ENCODE measurements at regions not wholly inside any gene's neighbourhood (a gene's known extent, or its start where the extent isn't known, plus 50 kb on each side); places are given as distances from the start of the nearest gene placed in this dataset.

DNA sequence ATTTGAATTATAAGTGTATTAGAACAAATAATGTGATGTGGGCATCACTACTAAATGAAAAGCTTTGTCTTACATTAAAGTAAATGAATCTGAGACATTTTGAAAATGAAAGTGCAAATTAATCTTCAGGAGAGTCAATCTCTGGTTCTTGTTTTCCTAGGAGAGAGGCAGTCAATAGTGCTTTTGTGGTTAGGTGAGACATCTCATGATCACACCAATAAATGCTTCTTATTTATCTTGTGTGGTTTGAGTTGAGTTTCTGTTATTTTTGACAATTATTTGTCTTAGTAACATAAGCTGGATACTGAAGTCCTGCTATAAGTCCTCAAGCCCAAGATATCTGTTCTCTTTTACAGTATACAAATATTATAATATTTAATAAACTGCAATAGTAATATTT, 1378.0 kb upstream of the PCDH9 start:
- H3K4me1 ChIP-seq, result no peaks in the 10 kb centered on the region
- POLR2A ChIA-PET, result no interaction called here
- H3K9me3 ChIP-seq, result no peaks in the 10 kb centered on the region
- H3K4me3 ChIP-seq, result no peak overlapping the region
- DNase-seq (ENCODE audit: low read depth in 1 of 2, low spot score in 1 of 2), result no peak
- CTCF ChIA-PET, result no interaction called here
- FAIRE-seq, result no peak
- no peak overlapping the region for H3K27ac ChIP-seq
- no peak for TF ChIP-seq RARB (CRISPR knock-in tag; IDR thresholded peaks at IDR 0.05)
- no peak for TF ChIP-seq MAFK (IDR thresholded peaks at IDR 0.05; ENCODE audit: partially characterized antibody)
- no peak for TF ChIP-seq HEYL (CRISPR knock-in tag; IDR thresholded peaks at IDR 0.05)
- no peak for TF ChIP-seq HOXB13 (CRISPR knock-in tag; IDR thresholded peaks at IDR 0.05; ENCODE audit: low read depth)
- TF ChIP-seq, protein P1, sequence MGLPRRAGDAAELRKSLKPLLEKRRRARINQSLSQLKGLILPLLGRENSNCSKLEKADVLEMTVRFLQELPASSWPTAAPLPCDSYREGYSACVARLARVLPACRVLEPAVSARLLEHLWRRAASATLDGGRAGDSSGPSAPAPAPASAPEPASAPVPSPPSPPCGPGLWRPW (IDR thresholded peaks at IDR 0.05), result no peak
- no peak for TF ChIP-seq MAZ (IDR thresholded peaks at IDR 0.05; ENCODE audit: borderline replicate concordance, low read depth, low read length)
- no peak for TF ChIP-seq KDM5A (IDR thresholded peaks at IDR 0.05)
- TF ChIP-seq RAD21 (conservative IDR thresholded peaks at IDR 0.05 in 1 of 2, IDR thresholded peaks at IDR 0.05 in 1 of 2), result no peak
- TF ChIP-seq MYC (IDR thresholded peaks at IDR 0.05; ENCODE audit: borderline replicate concordance, low read length), result no peak
- TF ChIP-seq ZNF302 (CRISPR knock-in tag; IDR thresholded peaks at IDR 0.05), result no peak
- TF ChIP-seq, protein P2, sequence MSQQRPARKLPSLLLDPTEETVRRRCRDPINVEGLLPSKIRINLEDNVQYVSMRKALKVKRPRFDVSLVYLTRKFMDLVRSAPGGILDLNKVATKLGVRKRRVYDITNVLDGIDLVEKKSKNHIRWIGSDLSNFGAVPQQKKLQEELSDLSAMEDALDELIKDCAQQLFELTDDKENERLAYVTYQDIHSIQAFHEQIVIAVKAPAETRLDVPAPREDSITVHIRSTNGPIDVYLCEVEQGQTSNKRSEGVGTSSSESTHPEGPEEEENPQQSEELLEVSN (IDR thresholded peaks at IDR 0.05; ENCODE audit: borderline replicate concordance, low read depth), result no peak
- no peak for TF ChIP-seq HDAC2 (IDR thresholded peaks at IDR 0.05)
- TF ChIP-seq ESRRA (IDR thresholded peaks at IDR 0.05; ENCODE audit: borderline replicate concordance, low read length), result no peak
- no peak for ATAC-seq
- H3K4me2 ChIP-seq, result no peak overlapping the region

DNA sequence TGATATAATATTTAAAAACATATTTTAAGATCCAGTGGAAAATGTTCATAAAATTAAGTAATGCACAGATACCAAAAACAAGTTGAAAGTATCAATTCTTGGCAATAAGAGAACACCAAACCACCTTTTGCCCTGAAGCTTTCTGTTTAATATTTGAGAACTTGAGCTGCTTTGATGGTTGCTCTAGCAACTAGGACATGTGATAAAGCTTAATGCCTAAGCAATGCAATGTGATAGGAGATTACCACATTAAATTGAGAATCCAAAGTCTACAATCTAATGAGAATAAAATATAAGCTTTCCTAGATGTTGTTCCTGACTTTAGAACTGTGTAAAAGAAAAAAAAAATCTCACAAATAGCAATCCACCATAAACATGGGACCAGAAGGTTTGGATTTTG, 1367.5 kb upstream of the PCDH9 start:
- FAIRE-seq (no peak), ATAC-seq (no peak), DNase-seq (ENCODE audit: low read depth in 1 of 2, low spot score in 1 of 2) (no peak)
- H3K4me1 ChIP-seq, result no peaks in the 10 kb centered on the region
- CTCF ChIA-PET, result no interaction called here
- H3K9me3 ChIP-seq, result no peaks in the 10 kb centered on the region
- TF ChIP-seq CHD4 (IDR thresholded peaks at IDR 0.05; ENCODE audit: borderline replicate concordance) (no peak), POLR2AphosphoS2 (conservative IDR thresholded peaks at IDR 0.05; ENCODE audit: low read length) (no peak), RNF2 (IDR thresholded peaks at IDR 0.05; ENCODE audit: borderline replicate concordance, low read depth) (no peak)
- TF ChIP-seq, protein P3, sequence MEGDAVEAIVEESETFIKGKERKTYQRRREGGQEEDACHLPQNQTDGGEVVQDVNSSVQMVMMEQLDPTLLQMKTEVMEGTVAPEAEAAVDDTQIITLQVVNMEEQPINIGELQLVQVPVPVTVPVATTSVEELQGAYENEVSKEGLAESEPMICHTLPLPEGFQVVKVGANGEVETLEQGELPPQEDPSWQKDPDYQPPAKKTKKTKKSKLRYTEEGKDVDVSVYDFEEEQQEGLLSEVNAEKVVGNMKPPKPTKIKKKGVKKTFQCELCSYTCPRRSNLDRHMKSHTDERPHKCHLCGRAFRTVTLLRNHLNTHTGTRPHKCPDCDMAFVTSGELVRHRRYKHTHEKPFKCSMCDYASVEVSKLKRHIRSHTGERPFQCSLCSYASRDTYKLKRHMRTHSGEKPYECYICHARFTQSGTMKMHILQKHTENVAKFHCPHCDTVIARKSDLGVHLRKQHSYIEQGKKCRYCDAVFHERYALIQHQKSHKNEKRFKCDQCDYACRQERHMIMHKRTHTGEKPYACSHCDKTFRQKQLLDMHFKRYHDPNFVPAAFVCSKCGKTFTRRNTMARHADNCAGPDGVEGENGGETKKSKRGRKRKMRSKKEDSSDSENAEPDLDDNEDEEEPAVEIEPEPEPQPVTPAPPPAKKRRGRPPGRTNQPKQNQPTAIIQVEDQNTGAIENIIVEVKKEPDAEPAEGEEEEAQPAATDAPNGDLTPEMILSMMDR (IDR thresholded peaks at IDR 0.05), result no peak
- TF ChIP-seq, protein P4, sequence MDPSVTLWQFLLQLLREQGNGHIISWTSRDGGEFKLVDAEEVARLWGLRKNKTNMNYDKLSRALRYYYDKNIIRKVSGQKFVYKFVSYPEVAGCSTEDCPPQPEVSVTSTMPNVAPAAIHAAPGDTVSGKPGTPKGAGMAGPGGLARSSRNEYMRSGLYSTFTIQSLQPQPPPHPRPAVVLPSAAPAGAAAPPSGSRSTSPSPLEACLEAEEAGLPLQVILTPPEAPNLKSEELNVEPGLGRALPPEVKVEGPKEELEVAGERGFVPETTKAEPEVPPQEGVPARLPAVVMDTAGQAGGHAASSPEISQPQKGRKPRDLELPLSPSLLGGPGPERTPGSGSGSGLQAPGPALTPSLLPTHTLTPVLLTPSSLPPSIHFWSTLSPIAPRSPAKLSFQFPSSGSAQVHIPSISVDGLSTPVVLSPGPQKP (IDR thresholded peaks at IDR 0.05; ENCODE audit: low read depth, low read length), result no peak
- H3K27ac ChIP-seq, result no peak overlapping the region
- no peak overlapping the region for H3K4me2 ChIP-seq
- POLR2A ChIA-PET, result no interaction called here
- H3K4me3 ChIP-seq, result no peak overlapping the region

DNA sequence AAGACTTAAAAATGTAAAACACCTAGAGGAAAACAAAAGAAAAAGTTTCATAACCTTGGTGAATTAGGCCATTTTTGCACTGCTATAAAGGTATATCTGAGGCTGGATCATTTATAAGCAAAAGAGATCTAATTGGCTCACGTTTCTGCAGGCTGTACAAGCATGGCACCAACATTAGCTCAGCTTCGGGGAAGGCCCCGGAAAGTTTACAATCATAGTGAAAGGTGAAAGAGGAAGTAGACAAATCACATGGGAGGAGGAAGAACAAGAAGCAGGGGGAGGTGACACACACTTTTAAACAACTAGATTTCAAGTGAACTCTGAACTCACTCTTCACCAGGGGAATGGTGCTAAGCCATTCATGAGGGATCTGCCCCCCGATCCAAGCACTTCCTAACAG, 1358.5 kb upstream of the PCDH9 start:
- Histone ChIP-seq H3K27ac (no peak overlapping the region), H3K9me3 (no peaks in the 10 kb centered on the region), H3K4me2 (no peak overlapping the region), H3K4me1 (no peaks in the 10 kb centered on the region), H3K4me3 (no peak overlapping the region)
- FAIRE-seq (no peak), DNase-seq (ENCODE audit: low read depth in 1 of 2, low spot score in 1 of 2) (no peak), ATAC-seq (no peak)
- POLR2A ChIA-PET, result no interaction called here
- TF ChIP-seq ZFP36 (IDR thresholded peaks at IDR 0.05; ENCODE audit: borderline replicate concordance, partially characterized antibody), result no peak
- TF ChIP-seq, protein P5, sequence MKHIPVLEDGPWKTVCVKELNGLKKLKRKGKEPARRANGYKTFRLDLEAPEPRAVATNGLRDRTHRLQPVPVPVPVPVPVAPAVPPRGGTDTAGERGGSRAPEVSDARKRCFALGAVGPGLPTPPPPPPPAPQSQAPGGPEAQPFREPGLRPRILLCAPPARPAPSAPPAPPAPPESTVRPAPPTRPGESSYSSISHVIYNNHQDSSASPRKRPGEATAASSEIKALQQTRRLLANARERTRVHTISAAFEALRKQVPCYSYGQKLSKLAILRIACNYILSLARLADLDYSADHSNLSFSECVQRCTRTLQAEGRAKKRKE (CRISPR knock-in tag; IDR thresholded peaks at IDR 0.05; ENCODE audit: low read depth), result no peak
- 23% methylated on average over 4 of the region's 4 CpGs for WGBS (ENCODE audit: missing lambda C conversion rate)
- CTCF ChIA-PET, result no interaction called here
